Pons (tissue), 1 donor: ENCODE measurements at regions not wholly inside any gene's neighbourhood (a gene's known extent, or its start where the extent isn't known, plus 50 kb on each side); places are given as distances from the start of the nearest gene placed in this dataset.

Source experiments
- DNase-seq: peaks from one replicate; pipeline ENCODE4 v3.0.0-alpha.2; 2016; ENCODE audit warnings: low spot score

DNA sequence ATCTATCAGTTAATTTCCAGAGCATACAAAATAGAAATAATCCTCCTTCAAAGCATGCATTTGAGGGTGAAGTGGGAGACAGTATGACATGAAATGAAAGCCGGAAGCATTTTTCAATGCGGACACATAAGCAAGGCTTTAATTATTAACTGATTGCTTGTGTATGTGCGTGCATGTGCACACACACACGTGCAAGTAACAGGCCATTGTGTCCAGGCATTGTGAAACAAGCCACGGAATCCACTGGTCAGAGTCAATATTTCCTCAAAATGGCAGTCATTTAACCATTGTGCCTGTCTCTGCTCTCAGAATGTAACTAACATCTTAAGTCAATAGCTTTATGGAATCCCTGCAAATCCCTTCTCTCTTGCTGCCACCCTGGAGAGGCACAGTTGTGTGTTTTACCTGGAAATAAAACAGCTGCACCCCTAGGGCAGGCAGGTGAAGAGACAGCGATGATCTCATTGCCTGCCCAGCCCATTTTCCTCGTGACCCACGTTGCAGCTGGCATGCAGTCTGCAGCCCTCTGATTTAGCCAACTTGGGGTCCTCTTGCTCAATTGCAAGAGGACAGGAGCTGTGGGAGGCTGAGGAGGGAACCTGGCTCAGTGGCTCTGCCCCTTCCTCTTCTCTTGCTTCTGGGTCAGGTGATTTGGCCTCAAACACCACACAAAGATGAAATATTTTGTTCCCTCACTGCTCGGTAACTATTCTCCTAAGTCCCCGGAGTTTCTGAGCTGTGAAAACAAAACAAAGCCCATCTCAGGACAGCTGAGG lies 500.9 kb upstream of the ZMIZ1 start:
- no peak for DNase-seq

DNA sequence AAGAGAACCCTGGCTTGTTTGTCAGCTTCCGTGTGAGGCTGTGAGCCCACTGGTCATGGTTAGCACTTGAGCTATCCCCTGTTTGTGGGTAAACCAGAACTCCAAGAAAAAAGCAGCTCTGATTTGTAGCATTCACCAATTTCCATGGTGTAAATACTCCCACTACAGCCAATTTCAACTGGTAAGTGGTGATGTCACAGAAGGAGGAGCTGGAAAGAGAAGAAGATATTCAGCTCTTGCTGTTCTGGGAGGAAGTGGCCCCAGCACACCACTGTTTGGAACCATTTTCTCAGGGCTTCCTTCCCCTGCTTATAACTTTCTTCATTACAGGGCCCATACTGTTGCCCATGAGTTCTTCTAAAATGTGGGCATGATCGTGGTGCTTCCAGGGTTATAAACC lies 500.1 kb upstream of the ZMIZ1 start:
- no peak for DNase-seq

DNA sequence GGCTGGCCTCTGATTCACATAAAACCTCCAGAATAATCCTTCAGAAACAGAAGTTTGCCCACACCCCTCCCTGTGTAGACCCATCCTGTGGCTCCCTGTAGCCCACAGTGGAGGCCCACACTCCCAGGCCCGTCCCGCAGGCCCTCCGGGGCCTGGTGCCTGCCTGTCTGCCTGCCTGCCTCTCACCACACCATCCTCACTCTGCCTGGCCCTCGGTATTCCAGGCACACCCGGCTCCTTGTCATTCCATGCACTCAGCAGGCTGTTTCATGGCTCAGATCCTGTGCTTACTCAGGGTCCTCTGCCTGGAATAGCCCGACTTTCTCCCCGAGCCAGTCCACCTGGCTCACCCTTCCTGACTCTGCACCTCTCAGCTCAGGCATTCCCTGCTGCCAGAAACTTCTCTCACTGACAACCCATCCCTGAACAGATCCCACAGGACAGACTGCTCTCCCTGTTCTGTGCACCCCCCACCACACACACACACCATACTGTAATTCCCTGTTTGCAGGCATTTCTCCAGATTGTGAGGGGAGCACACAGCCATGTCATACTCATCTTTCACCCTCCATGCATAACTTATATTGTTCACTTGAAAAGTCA lies 498.0 kb upstream of the ZMIZ1 start:
- no peak for DNase-seq

DNA sequence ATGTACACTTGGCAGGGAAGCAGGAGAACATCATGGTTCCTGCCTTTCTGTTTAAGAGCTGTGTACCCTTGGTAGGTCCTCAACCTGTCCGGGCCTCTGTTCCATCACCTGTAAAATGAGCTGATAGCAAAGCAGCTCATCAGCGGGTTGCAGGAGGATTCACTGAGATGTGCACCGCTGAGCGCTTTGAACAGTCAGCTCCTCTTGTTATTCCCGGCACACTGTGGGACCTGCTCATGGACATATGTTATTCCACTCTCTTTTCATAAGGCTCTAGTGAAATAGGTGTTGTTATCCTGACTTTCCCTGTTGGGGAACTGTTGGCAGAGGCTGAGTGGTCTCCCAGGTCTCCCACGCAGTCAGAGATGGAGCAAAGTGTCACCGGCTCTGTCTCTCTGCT lies 497.5 kb upstream of the ZMIZ1 start:
- DNase-seq: no peak

DNA sequence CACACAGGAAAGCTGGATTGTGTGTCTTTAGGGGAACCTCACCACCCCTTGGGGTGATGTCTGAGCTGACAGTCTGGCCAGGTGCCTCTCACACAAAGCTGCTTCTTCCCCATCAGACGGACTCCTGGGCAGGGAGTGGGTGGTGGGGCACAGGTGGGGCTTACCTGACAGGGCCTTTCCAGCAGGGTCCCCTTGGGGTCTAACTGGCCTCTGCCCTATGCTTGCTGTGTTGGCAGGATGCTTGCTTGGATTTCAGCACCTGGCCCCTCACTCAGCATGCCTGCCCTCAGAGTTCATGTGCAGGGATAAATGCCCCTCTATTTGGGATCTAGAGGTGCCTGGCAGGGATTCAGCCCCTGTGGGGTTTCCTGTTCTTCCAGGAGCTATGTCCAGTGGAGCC lies 496.9 kb upstream of the ZMIZ1 start:
- DNase-seq: no peak

DNA sequence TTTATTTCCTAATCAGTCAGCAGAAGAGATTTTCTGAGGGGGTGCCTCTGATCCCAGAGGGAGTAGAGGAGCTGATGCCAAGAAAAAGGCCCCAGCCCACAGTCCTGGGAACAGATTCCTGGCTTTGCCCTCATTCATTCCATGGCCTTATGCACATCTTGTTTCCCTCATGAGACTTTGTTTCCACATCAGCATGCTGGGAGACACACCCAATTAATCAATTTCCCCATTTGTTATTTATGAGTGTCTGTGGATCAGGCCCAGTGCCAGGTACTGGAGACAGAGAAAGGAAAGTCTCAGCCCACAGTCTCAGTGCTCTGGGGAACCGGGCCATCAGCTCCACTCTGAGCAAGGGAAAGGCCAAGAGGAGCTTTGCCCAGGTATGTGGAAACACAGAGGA lies 496.2 kb upstream of the ZMIZ1 start:
- no peak for DNase-seq

DNA sequence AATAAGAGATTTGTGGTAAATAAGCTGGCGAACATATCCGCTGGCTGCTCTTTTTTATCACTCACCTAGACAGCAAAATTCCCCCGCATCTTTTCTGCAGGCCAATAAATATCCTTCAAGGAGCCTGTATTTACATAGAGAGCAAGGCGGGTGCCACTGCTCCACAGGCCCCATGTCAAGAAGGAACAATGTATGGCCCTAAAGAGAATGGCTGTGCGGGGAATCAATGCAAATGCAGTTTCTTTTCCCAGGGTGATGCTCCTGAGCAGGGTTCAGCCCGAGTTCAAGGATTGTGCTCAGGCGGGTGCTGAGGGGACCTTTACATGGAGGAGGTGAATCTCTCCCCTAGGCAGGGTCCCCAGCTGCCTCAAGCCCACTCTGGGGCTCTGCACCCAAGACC lies 494.2 kb upstream of the ZMIZ1 start:
- DNase-seq: no peak

DNA sequence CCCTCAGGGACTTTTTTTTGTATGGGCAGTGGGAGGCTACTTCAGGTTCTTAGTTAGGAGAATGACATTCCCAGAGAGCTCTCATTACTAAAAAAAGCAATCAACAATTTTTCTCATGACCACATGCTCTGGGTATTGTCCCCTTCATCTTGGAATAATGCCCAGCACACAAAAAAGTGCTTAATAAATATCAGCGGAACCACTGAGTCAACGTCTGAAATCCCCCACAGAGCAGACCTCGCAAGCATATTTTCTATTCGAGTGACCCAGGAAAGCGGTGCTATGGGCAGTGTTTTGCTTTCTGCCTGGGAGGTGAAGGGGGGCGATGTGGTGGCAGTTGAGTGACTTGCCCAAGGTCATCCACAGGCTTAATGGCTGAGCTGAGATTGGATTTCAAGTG lies 493.4 kb upstream of the ZMIZ1 start:
- DNase-seq: no peak

DNA sequence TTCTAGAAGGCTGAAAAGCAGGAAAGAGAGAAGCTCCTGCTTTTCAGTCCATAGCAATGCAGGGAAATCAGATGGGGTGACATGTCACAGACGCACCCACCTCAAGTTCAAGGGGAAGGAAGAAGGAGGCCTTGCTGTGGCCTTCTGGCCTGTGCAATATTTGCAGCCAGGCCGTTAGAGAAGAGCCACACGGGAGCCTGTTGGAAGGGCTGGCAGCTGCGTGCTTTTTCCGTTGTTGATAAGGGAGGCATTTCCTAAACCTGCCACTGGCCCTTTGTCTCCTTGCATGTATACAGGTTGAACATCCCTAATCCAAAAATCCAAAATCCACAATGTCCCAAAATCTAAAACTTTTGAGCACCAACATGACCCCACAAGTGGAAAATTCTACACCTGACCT lies 492.5 kb upstream of the ZMIZ1 start:
- no peak for DNase-seq

DNA sequence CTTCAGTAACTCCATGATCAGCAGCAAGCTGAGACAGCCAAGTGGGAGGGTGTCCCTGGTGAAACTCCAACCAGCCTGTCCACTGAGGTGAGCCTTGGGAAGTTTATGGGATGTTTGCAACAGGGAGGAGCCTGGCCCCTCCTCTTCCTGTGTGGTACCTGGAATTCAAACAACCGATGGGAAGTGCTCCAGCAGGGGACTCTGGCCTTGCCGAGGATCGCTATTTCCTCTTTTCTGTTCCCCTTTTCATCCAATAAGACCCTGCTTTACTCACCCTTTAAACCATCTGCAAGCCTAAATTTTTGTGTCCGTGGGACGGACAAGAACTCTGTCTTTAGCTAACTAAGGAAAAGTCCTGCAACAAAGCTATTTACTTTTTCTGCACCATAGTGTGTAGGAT lies 491.1 kb upstream of the ZMIZ1 start:
- DNase-seq: peak; percentile 53

DNA sequence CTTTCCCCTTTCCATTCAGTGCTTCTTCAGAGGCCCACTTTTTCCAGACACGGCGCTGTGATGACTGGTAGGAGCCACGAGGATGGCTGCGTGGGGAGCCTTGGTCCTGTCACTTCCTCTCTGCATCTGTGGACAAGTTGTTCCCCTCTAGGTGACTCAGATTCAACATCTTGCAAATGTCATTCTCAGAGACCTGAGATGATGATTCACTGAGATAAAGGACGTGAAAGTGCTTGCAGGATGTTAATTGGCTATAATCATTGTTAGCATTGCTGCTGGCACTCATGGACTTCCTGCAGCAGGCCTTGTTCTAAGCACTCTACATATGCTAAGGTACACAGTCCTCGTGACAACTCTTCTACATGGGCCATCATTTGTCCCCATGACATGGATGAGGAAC lies 489.8 kb upstream of the ZMIZ1 start:
- peak; percentile 21 for DNase-seq

DNA sequence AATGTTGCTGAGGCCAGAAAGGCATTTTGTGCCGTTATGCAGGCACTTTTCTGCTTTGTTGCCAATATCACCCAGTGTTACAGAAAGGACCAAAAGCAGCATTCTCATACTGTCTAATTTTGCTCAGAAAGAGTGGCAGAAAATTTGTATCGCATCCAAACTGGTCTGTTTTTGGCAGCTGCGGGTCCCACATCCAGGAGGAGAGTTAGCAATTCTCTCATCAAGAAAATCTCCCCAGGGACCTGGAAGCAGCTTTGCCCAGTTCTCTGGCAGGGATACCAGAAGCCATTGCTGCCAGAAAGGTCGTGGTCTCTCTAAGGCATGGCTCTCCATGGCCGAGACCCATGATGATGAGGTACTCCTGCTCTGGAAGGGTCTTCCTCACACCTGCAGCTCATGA lies 489.2 kb upstream of the ZMIZ1 start:
- no peak for DNase-seq

DNA sequence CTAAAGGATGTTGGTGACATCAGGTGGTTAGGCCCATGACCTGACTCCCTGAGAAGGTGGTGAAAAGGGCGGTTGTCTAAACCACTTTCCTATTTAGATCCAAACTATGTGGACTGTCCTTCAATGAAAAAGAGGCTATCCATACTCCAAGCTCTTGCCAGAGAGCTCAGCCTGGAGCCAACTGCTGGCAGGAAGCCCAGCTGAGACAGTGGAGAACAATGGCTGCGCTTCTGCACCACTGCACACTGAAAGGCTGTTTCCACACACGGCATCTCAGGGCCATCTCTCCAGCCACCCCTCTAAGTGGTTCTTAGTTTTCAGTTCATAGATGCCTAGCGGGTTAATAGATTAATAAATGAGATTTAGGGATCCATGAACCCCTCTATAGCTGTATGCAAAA lies 488.8 kb upstream of the ZMIZ1 start:
- peak; percentile 96 for DNase-seq

DNA sequence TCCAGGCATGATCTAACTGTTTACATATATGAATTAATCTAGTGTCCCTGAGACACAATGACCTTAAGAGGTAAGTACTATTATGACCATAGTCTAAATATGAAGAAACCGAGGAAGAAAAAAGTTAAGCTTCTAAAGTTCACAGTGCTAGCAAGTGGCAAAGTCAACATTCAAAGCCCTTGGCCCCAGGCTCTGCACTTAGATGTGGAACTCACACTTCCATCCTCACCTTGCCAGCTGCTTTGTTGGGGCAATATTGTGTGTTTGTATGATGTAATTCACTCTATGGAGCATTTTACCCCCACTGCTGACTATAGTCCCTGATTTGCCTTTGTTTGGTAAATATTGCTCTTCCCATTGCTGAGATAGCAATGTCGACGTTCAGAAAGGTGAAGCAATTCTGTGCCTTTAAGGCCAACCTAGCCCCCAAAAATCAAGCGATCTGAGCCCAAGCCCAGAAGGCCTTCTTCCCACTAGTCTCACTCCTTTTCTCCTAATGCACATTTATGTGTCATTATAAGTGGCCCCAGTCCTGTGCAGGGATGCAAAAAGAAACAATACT lies 487.6 kb upstream of the ZMIZ1 start:
- no peak for DNase-seq

DNA sequence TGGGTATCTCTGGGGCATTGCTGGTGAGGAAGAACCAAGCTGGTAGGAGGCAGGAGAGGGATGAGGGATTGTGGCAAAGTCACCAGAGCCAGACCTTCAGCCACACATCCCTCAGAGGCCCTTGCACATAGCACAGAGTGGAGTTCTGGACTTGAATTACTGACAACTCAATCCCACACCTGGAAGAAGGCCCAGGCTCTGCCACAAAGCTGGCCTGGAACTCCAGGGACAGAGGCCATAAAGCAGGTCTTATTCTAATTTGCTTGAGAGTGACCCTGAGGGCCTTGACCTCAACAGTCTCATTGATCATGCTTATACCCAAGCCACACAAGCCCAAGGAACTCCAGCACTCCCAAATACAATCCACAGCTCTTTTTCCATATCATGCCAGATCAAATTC lies 486.2 kb upstream of the ZMIZ1 start:
- no peak for DNase-seq

DNA sequence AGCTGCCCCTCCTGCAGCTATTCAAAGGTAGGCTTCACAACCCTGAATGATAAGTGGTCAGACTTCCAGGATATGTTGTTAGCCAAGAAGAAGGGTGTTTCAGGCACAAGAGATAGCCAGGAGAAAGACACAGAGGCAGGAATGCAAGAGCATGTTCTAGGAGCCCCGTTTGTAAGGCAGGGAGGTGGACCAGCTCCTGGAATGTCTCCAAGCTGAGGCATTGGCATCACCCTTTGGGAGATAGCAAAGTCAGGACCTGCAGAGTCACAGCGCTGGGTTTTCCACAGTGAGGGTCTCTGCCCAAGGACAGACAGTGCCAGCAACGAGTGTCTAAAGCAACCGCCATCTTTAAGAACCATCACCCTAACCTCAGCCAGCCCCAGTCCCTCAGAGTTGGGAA lies 484.5 kb upstream of the ZMIZ1 start:
- DNase-seq: no peak

DNA sequence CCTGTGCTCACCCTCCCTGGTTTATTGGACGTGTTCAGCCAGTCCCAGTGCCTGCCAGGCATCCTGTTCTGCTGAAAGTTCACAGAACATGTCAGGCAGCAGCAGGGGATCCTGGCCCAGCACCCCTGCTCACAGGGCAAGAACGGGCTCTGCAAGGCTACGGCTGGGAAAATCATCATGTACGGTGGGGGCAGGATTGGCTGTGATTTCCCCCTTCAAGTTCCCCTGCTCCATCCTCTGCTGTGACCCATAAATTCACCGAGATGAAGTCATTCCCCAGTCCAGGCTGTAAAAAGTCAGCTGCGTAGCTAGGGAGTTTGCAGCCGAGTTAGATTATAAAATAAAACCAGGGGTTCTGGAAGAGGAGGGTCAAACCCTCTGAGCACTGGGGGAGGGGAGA lies 484.1 kb upstream of the ZMIZ1 start:
- no peak for DNase-seq

DNA sequence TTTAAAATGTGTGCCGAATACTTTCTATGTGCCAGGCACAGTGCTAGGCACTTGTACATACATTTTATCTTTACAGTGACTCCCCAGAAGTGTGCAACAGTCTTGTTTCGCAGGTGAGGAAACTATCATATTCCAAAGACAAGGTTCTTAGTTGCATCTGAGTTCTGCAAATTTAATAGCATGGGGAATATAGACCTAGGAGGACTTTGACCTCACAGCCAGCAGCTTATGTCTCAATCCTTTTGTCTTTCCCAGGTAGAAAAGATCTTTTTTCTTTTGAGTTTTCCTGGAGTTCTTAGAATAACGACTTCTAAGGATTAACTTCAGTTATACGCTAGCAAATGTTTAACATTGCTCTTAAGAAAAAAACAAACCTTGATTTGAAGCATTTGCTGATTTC lies 482.8 kb upstream of the ZMIZ1 start:
- no peak for DNase-seq

DNA sequence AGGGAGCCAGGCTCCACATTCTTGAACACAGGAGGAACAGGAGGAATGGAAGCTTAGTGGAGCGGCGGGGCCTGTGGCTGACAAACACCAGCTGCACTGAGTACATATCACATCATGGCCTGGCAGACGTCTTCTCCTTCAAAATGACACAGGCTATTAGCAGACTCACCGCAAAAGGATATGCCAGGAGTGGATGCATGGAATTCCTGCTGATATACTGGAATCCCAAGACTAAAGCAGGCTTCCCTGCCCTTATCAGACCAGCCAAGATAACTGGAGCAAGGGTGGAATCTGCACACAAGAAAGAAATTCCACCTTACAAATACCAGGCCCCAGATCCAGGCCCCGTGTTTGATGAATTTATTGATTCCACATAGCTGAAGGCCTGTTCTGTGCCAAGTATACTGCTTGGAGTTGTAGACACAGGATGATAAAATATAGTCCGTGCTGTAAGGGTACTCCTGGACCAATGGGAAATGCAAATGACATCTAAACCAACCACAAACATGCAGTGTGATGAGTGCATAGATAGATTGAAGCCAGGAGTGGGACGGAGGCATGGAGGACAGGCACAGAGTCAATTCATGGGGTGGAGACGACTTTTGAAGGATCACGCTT lies 480.5 kb upstream of the ZMIZ1 start:
- DNase-seq: no peak

DNA sequence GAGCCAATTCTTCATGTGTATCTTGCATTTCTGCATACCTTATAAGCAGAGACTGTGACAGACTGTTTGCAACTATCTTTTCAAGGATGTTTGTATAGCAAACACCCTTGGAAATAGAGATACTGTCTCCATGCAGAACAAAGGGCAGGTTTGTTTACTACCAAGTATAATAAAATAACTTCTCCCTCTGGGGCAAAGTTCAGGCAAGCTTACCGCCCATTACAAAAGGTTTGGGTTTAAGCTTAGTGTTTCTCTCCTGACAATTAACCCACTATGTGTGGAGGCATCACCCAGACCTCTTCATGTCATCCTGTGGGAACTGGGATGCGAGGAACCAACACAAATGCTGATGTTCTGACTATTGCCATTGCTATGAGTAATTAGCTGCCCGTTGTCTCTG lies 479.1 kb upstream of the ZMIZ1 start:
- DNase-seq: no peak

DNA sequence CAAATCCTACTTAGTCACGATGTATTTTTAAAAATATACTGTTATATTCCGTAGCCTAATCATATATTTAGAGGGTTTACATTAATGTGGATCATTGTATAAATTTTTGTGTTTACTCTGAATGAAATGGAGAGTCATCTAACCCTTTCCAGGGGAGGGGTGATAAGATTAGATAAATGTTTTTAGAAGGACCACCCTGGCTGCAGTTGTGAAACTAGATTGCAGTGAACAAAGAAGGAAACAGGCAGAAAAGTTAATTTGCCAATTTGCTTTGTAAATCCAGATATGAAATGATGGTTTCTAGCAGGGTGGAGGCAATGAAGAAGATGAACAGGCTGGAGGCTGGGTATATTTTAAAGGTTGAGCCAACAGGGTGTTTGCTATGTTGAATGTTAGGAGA lies 477.7 kb upstream of the ZMIZ1 start:
- DNase-seq: no peak

DNA sequence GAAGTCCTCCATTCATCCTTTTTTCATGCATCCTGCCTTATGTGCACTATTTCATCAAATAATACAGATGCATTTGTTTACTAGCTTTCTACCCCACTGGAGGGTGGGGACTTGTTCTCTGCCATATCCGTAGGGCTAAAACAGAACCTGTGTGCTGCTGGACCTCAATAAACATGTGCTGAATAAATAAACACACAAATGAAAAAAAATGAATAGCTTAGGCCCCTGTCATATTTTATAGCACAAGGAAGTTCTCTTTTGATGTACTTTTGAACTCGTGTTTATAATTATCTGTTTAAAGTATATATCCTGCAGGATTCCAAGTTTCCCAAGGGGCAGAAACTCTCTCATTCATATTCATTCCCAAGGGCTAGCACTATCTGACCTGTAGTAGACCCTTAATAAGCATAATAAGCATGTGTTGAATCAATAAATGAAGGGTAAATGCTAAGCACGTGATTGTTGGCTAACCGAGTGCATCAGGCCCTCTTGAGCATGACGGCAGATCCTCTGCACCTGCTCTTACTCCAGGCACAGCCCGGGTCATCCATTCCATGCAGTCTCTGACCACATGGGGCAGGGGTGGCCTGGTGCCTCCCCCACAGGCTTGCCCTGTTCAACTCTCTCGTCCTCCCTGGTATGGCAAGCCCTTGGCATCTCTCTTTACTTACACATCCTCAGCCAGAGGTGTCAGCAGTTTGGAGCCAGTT lies 474.1 kb upstream of the ZMIZ1 start:
- no peak for DNase-seq

DNA sequence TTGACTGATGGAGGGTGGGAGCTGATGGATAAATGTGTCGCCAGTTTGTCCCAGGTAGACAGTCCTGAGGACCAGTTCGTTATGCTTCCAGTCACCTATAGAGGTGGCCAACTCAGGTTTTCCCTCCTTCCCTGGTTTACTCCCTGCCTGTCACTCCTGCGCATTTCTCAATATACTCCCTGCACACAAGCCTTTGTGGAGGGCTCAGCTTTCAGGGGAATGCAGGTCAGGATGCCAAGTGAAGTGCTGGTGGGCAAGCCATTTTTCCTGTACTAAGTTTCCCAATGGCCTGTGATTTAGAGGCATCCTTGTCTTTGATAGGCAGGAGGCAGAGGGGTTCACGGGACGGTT lies 473.5 kb upstream of the ZMIZ1 start:
- no peak for DNase-seq
